ENCODE measurements at regions not wholly inside any gene's neighbourhood (a gene's known extent, or its start where the extent isn't known, plus 50 kb on each side); places are given as distances from the start of the nearest gene placed in this dataset.
"Not testable (repeated sequence)": the region's sequence is repeated elsewhere in the genome, so short reads cannot be mapped to it uniquely, and the experiment has no call there.

DNA sequence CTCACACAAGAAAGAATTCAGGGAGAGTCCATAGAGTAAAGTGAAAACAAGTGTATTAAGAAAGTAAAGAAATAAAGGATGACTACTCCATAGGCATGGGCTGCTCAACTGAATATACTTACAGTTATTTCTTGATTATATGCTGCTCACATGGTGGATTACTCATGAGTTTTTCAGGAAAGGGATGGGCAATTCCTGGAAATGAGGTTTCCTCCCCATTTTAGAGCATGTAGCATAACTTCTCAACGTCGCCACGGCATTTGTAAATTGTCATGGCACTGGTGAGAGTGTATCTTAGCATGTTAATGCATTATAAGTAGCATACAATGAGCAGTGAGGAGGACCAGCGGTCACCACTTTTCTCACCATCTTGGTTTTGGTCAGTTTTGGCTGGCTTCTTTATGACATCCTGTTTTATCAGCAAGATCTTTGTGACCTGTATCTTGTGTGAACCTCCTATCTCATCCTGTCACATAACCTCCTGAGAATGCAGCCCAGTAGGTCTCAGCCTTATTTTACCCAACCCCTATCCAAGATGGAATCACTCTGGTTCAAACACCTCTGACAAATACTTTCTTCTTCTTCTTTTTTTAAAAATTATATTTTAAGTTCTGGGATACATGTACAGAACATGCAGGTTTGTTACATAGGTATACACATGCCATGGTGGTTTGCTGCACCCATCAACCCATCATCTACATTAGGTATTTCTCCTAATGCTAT is 849.7 kb downstream of the TBL1XR1 start:
- no peak for DNase-seq (ENCODE audit: low read depth in 2 of 2)

DNA sequence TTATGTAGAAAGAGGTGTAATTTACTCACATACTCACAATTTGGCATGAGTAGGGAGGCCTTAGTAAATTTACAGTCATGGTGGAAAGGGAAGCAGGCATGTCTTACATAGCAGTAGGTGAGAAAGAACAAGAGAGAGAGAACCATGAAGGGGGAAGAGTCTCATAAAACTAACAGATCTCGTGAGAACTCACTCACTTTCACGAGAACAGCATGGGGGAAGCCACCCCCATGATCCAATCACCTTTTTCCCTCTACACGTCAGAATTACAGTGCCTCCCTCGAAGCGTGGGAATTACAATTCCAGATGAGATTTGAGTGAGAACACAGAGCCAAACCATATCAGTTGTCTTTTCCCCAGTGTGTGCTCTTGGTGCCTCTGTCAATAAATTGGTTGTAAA is 855.3 kb downstream of the TBL1XR1 start:
- DNase-seq (ENCODE audit: low read depth in 2 of 2) = no peak

DNA sequence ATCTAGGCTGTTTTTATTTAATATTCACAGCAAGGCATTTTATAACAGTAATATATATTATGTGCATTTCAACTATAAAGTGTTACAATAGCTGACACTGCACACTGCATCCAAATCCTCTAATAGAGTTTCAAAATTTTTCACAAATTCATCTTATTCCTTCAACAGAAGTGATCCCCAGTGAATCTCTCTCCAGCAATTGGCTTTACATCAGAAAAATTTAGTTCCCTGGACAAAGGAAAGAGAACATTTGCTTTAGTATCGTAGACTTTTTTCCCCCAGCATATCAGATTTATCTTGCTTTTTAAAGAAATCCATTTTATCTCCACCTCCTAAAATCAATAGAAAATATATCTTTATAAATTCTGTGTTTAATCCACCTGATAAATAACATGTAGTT is 868.6 kb downstream of the TBL1XR1 start:
- DNase-seq (ENCODE audit: low read depth in 2 of 2) = no peak

DNA sequence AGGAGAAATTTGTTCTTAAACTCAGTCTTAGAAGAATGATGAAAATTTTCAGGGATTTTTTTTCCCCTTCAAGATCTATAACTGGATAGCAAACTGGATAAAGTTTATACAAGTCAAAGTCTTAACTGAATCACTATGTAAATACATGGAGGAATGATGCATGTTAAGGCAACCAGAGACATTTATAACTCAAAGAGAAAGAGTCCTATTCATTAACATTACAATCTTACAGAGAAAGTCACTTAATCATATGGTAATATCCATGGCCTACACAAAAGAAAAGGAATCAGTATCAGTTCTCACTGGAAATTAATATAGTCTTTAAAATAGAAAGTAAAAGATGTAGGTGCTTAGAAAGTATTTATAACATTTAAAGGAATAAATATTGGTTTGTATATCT is 869.1 kb downstream of the TBL1XR1 start:
- DNase-seq (ENCODE audit: low read depth in 2 of 2) = no peak

DNA sequence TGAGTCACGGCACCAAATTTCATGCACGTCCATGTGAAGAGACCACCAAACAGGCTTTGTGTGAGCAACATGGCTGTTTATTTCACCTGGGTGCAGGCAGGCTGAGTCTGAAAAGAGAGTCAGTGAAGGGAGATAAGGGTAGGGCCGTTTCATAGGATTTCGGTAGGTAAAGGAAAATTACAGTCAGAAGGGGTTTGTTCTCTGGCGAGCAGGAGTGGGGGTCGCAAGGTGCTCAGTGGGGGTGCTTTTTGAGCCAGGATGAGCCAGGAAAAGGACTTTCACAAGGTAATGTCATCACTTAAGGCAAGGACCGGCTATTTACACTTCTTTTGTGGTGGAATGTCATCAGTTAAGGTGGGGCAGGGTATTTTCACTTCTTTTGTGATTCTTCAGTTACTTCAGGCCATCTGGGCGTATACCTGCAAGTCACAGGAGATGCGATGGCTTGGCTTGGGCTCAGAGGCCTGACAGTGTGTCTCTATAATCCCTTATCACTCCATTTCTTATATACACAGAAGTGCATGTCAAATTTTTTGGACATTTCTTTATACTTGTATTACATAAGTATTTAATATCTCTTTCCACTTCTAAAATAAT is 870.3 kb downstream of the TBL1XR1 start:
- DNase-seq (ENCODE audit: low read depth in 2 of 2) = not testable (repeated sequence)

DNA sequence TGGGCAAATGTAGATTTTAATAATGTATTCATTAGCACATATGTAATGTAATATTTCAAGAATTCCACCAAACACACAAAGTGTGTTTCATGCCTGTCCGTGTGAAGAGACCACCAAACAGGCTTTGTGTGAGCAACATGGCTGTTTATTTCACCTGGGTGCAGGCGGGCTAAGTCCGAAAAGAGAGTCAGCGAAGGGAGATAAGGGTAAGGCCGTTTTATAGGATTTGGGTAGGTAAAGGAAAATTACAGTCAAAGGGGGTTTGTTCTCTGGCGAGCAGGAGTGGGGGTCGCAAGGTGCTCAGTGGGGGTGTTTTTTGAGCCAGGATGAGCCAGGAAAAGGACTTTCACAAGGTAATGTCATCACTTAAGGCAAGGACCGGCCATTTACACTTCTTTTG is 875.8 kb downstream of the TBL1XR1 start:
- not testable (repeated sequence) for DNase-seq (ENCODE audit: low read depth in 2 of 2)

DNA sequence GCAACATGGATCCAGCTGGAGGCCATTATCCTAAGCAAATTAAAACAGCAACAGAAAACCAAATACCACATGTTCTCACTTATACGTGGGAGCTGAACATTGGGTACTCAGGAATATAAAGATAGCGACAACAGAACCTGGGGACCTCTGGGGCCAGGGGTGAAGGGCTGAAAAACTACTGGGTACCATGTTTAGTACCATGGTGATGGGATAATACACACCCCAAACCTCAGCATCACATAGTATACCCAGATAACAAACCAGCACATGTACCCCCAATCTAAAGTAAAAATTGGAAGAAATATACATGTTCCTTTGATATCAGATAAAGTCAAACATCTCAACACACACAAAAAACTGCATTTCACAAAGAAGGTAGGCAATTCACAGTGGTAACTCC is 876.2 kb downstream of the TBL1XR1 start:
- no peak for DNase-seq (ENCODE audit: low read depth in 2 of 2)

DNA sequence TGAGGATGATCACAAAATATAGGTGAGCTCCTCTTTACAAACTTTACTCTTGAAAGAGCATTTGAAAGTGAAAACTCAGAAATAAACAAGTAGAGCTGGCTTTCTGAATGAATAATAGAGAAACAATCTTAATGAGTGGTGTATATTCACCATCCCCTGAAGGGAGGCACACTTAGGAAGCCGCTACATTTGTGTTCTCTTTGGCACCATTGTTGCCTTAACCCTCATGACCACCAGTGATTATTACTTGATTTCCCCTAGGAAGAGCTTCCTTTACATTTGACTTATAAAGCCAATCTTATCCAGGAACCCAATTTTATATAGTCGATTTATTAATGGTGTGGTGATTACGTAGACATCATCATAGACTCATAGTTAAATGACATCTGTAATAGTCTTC is 883.9 kb downstream of the TBL1XR1 start:
- DNase-seq (ENCODE audit: low read depth in 2 of 2) = no peak

DNA sequence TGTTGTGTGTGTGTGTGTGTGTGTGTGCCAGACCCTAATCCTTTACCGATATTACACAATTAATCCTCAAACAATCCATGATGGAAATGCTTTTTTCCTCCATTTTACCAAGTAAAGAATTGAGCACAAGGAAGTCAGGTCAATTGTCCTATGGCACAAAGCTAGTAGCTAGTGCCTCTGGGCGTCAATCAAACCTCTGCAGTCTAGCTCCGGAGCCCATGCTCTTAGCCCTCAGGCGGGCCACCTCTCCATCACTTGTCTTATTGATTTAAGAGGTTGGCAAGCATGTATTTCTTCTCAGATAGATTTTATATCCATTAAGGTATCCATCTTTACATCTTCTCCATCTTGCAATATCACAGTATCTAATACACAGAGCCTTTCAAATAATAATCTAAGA is 886.6 kb downstream of the TBL1XR1 start:
- DNase-seq (ENCODE audit: low read depth in 2 of 2) = no peak

DNA sequence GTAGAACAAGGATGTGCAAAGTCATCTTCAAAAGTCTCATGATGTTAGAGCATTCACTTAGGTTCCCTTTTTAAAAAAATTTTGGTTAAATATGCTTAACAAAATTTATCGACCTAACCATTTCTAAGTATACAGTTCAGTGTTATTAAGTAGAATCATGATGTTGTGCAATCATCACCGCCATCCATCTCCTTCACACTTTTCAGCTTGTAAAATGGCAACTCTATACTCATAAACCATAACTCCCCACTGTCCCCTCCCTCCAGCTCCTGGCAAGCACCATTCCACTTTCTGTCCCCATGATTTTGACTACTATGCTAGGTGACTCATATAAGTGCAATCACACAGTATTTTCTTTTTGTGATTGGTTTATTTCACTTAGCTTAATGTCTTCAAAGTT is 895.0 kb downstream of the TBL1XR1 start:
- no peak for DNase-seq (ENCODE audit: low read depth in 2 of 2)

DNA sequence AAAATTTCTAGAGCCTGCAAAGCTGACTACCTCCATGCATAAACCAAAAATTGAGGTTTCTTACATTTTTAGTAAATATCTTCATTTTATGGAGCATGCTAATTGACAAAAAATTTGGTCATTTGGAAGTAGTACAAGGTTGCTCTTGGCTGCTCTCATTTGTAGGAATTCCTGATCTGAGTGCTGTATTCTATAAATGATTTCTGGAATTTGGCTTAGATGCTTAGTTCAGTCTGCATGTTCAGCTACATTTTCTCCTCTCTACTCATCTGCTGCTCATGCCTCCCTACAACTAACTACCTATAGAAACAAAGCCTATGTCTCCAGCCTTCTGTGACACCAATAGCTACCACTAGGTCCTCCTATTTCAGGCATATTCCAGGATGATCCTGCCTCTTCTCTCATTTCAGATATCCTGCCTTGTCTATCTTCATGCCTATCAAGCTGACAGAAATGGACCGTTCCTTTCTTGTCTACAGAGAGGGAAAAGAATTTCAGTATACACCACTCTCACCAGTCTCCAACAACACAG is 901.1 kb downstream of the TBL1XR1 start:
- no peak for DNase-seq (ENCODE audit: low read depth in 2 of 2)

DNA sequence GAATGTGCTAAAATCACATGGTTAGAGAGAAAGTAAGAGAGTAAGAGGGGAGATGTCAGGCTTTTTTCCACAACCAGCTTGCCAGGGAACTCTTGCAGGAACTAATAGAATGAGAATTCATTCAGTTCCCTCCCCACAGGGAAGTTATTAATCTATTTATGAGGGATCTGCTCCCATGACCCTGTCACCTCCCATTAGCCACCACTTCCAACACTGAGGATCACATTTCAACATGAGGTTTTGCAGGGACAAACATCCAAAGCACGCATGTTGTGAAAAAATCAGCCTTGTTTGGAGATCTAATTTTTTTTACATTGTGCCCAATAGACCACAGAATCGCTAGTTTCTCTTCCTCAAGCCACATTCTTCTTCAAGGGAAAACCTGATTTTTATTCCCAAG is 904.0 kb downstream of the TBL1XR1 start:
- no peak for DNase-seq (ENCODE audit: low read depth in 2 of 2)

DNA sequence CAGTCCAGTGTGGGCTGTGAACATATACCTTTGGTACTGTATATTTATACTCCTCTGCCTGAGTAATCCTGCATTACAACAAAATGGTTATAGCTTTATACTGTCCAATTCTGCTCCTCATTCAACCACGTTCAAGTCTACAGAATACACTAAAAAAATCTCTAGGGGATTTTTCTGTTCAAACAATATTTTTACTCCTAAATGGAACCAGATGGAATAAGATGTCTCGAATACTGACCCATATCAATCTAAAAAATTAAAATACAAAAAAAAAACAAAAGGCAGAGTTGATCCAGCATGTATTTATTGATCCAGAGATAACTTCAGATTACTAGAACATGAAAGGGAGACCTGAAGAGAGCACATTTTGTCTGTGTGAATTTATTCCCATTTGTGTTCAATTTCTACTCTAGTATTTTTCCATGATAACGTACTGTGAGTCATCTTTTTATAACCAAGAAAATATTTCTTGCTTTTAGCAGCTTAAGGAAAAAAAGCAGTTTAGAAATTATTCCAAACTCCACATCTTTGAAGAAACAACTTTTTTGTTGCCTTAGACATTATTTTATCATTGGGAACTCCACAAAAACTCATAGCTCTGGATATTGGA is 910.7 kb downstream of the TBL1XR1 start:
- no peak for DNase-seq (ENCODE audit: low read depth in 2 of 2)

DNA sequence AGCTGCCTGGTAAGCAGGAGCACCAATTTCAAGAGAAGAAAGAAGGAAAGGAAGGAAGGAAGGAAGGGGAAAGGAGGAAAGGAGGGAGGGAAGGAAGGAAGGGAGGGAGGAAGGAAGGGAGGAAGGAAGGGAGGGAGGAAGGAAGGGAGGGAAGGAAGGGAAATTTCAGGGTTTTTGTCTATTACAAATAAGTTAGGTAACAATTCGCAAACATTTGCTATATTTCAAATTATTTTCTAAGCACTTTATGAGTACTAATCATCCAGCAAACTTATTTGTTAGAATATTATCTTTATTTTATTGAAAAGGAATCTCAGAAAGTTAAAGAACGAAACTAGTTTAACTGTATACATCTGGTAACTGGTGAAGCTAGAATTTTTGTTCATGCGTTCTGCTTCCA is 921.7 kb downstream of the TBL1XR1 start:
- DNase-seq (ENCODE audit: low read depth in 2 of 2) = no peak

DNA sequence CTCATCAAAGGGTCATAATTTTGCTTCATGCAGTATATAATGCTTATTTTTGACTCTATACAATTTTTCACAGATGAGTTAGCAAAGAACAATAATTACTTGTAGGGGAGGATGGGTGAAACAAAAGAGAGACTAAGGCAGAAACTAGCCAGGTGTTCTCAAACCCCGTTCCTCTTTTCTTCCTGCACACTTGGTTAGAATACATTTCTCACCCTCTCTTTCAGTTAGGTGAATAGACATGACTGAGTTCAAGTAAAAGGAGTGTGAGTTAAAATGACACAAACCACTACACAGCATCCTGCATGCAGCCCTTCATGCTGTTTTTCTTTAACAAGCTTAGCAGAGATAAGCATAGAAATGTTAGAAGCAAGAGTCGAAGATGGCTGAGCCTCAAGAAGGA is 922.2 kb downstream of the TBL1XR1 start:
- DNase-seq (ENCODE audit: low read depth in 2 of 2) = no peak

DNA sequence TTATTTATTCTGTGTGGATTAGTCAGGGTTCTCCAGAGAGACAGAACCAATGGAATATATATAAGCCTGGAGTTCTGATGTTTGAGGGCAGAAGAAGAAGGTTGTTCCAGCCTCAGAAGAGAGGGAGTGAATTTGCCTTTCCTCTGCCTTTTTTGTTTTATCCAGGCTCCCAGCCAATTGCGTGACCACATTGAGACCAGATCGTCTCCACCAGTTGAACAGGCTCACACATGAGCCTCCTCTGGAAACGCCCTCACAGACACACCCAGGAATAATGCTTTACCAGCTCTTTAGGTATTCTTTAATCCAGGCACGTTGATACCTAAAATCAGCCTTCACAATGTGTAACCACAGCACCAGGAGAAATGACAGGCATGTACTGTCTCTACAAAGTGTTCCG is 923.1 kb downstream of the TBL1XR1 start:
- DNase-seq (ENCODE audit: low read depth in 2 of 2) = no peak

DNA sequence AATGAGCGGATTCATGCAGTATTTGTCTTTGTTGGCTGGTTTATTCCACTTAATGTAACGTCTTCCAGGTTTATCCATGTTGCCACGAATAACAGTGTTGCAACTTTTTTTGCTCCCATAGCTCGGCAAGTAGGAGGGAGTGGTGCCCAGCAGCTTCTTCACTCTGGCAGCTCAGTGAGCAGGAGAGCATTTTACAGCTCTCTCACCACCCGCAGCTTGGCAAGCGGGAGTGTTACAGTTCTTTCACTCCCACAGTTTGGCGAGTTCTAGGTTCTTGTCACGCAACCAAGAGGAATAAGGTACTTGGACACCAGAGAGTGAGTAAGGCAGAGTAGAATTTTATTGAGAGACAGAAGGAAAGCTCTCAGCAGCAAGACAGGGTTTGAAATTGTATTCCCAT is 935.2 kb downstream of the TBL1XR1 start:
- DNase-seq (ENCODE audit: low read depth in 2 of 2) = no peak

DNA sequence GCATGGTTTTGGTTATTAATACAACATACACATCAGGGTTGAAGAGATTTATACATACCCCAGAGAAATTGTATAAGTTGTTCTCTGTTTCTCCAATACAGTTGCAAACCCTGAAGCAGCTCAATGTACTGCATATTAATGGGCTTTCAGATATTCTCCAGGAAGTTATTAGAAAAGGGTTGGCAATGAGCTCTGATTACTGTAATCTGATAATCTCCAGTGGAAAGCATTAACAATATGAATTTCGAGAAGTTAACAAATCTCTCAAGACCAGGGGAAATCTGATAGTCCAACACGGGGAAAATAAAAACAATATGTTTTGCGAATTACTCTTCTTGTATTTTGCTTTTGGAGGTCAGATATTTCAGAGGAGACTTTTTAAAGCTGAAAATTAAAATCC is 950.1 kb downstream of the TBL1XR1 start:
- no peak for DNase-seq (ENCODE audit: low read depth in 2 of 2)

DNA sequence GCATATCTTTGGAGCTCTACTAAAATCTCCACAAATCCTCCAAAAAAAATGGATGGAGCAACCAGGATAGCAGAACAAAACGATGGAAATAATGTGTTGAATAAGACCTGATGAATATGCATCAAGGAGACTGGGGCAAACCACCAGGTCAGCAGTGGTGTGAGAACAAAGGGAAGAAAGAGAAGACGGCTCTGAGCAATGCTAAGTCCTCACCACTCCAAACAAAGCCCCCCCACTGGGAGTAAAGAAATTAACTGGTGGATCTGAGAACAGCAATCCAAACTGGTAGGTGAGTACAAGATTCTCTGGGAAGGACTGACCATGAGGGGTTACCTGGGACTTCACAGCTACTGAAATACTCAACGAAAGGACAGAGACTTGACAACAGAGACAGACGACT is 977.3 kb downstream of the TBL1XR1 start:
- DNase-seq (ENCODE audit: low read depth in 2 of 2) = no peak

DNA sequence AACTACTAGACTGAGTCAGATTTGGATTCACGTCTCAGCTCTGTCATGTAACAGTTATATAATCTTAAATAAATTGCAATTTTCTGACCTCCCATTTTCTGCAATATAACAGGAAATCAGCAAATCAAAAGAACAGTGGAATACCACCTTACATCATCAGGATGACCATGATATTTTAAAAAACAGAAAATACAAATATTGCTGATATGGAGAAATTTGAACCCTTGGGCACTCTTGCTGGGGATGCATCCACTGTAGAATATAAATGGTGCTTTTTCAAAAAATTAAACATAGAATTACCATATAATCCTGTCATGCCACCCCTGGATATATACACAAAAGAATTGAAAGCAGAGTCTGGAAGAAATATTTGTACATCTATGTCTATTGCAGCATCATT is 982.5 kb downstream of the TBL1XR1 start:
- DNase-seq (ENCODE audit: low read depth in 2 of 2) = no peak

DNA sequence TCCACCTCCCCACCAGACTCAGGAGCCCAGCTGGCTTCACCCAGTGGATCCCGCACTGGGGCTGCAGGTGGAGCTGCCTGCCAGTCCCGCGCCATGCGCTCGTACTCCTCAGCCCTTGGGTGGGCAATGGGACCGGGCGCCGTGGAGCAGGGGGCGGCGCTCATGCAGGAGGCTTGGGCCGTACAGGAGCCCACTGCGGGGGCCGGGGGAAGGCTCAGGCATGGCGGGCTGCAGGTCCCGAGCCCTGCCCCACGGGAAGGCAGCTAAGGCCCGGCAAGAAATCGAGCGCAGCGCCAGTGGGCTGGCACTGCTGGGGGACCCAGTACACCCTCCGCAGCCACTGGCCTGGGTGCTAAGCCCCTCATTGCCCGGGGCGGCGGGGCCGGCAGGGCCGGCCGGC is 984.0 kb downstream of the TBL1XR1 start:
- not testable (repeated sequence) for DNase-seq (ENCODE audit: low read depth in 2 of 2)

DNA sequence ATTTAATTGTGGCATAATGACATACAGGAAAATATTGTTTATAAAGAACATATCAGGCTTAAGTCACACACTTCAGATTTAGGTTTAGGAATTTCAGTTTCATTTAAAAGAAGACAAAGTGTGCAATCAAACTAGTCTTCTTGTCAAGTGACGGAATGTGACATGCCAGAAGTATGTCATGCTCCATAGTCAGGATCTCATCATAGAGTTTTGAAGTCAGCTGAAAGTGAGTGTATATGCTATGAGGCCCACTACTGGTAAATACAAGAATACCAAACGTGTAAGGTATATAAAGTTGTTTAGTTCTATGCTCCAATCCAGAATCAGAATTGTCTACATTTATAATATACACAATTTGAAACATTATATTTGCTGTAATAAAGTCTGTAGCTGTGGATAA is 988.4 kb downstream of the TBL1XR1 start:
- DNase-seq (ENCODE audit: low read depth in 2 of 2) = no peak

DNA sequence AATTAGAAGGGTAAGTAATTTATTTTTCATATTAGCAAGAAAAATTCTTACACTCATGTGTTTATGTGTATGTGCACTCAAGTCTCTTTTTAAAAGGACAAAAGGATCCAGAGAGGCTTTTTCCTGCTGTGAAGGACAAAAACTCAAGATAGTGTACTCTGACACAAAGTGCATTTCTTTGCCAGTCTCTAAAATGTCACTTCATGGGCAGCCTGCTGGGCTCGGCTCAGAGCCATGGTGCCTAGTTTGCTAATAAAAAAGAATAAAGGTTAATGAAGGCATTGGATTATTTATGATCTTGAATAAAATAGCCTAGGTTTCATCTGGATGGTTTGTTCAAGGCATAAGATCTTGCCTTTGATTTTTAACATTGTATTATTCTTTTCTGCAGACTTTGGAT is 989.0 kb downstream of the TBL1XR1 start:
- DNase-seq (ENCODE audit: low read depth in 2 of 2) = no peak
